Thyroid gland (tissue), 4 donors: ENCODE measurements at regions not wholly inside any gene's neighbourhood (a gene's known extent, or its start where the extent isn't known, plus 50 kb on each side); places are given as distances from the start of the nearest gene placed in this dataset.

ENCODE experiments used
- CTCF ChIP-seq, 6 experiments: fragments of 200-600 bp in 3 of 6; fragments of 450-650 bp in 3 of 6; sonication (generic) in 3 of 6; IDR thresholded peaks; one replicate each; pipeline ENCODE4 v1.5.1; 2016 to 2019; ENCODE audit warnings: antibody characterized with exemption in 6 of 6, mild to moderate bottlenecking in 2 of 6, inconsistent platforms in 1 of 6, moderate library complexity in 1 of 6
- POLR2A ChIP-seq, 2 donors: fragments of 450-650 bp; IDR thresholded peaks; one replicate each; pipeline ENCODE4 v1.6.1; 2017; ENCODE audit warnings: antibody characterized with exemption in 2 of 2, mild to moderate bottlenecking in 2 of 2, moderate library complexity in 1 of 2

GRCh38 chr21:25127007-25127406 lies 480.3 kb downstream of the MRPL39 start:
- TF ChIP-seq CTCF (IDR thresholded peaks at IDR 0.05) (no peak), POLR2A (IDR thresholded peaks at IDR 0.05) (no peak)
